ENCODE measurements at regions not wholly inside any gene's neighbourhood (a gene's known extent, or its start where the extent isn't known, plus 50 kb on each side); places are given as distances from the start of the nearest gene placed in this dataset.
A peak's percentile ranks its signal among the peaks of the same experiment; 100 is the strongest.

DNA sequence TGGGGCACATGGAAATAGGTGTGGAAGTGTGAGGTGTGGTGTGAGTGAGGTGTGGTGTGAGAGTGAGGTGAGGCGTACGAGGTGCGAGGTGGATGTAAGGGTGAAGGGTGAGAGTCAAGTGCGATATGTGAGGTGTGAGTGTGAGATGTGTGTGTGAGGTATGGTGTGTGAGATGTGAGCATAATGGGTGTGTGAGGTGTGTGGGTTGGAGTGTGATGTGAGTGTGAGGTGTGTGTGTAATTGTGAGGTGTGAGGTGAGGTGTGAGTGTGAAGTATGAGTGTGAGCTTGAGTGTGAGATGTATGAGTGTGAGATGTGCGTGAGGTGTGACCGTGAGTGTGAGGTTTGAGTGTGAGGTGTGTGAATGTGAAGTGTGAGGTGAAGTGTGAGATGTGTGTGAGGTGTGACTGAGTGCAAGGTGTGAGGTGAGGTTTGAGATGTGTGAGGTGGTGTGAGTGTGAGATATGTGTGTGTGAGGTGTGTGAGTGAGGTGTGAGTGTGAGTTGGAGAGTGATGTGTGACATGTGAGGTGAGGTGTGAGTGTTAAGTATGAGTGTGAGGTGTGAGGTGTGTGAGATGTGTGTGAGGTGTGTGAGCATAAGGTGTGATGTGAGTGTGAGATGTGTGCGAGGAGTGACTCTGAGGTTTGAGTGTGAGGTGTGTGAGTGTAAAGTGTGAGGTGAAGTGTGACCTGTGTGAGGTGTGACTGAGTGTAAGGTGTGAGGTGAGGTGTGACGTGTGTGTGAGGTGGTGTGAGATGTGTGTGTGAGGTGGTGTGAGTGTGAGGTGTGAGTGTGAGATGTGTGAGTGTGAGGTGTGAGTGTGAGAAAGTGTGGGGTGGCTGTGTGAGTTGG lies 354.0 kb downstream of the FOXL1 start:
- TF ChIP-seq, protein P1, sequence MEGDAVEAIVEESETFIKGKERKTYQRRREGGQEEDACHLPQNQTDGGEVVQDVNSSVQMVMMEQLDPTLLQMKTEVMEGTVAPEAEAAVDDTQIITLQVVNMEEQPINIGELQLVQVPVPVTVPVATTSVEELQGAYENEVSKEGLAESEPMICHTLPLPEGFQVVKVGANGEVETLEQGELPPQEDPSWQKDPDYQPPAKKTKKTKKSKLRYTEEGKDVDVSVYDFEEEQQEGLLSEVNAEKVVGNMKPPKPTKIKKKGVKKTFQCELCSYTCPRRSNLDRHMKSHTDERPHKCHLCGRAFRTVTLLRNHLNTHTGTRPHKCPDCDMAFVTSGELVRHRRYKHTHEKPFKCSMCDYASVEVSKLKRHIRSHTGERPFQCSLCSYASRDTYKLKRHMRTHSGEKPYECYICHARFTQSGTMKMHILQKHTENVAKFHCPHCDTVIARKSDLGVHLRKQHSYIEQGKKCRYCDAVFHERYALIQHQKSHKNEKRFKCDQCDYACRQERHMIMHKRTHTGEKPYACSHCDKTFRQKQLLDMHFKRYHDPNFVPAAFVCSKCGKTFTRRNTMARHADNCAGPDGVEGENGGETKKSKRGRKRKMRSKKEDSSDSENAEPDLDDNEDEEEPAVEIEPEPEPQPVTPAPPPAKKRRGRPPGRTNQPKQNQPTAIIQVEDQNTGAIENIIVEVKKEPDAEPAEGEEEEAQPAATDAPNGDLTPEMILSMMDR (conservative IDR thresholded peaks at IDR 0.05), result no peak
- Histone ChIP-seq H3K4me3 (ENCODE audit: low read length) (no peak overlapping the region), H3K4me1 (ENCODE audit: control insufficient read depth, insufficient read depth, low read length) (peaks cover 4% of the 10 kb centered on the region), H3K9ac (ENCODE audit: extremely low read depth, low read length, poor library complexity, severe bottlenecking) (no peak overlapping the region), H3K36me3 (ENCODE audit: control insufficient read depth, insufficient read depth, low read length) (no peaks in the 10 kb centered on the region), H3K27ac (ENCODE audit: low read depth, low read length) (no peak overlapping the region), H3K27me3 (ENCODE audit: control insufficient read depth, insufficient read depth, low read length, poor library complexity, severe bottlenecking) (no peaks in the 10 kb centered on the region), H3K9me3 (ENCODE audit: control insufficient read depth, low read length) (peaks cover 11% of the 10 kb centered on the region)
- H3K36me3 Mint-ChIP-seq (ENCODE audit: low read depth), result no peaks in the 10 kb centered on the region
- 83 to 88% methylated on average over 7 to 8 of the region's 8 CpGs for WGBS, 2 experiments (ENCODE audit: insufficient coverage in 1 of 2, insufficient read length in 1 of 2)
- H3K4me1 Mint-ChIP-seq, result peaks cover 5% of the 10 kb centered on the region
- H3K4me3 Mint-ChIP-seq, result no peak overlapping the region
- H3K27ac Mint-ChIP-seq, result no peak overlapping the region
- peaks cover 9% of the 10 kb centered on the region for H3K27me3 Mint-ChIP-seq (ENCODE audit: insufficient read depth)
- DNase-seq, result no peak
- H3K9me3 Mint-ChIP-seq, result no peaks in the 10 kb centered on the region

DNA sequence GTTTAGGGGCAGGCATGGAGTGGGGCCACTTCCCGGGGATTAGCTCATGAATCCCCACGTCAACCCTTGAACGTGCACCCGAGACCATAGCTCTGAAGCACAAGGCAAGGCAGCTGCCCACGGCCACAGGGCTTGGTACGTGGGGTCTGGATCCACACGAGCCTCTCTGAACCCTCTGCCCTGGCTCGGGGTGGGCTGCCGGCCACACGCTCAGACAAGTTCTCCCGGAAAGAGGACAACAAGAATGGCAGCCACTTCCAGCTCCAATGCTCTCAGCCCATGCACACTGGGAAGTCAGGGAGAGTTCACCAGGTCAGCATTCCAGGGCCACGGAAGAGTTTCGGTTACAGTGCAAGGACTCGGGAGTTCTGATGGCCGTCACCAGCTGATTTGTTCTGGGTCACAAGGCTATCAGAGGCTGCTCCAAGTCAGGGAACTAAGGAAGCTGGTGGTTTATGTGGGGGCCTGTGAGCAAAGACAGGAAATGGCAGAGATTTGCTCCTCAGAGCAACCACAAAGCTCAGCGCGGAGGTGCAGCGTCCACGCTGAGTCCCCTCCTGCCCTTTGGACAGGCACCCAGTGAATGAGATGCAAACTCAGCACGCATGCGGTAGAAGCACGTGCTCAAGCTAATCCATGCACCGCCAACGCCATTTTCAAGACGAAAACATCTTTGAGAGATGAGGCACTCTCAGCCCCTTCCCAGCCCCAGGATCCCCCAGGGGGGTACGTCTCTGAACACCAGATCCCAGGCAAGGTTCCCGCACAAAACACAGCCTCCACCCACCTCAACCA lies 356.4 kb downstream of the FOXL1 start:
- Histone ChIP-seq H3K27ac (ENCODE audit: low read depth, low read length) (peak overlapping the region; percentile 3), H3K4me1 (ENCODE audit: control insufficient read depth, insufficient read depth, low read length) (peaks cover 4% of the 10 kb centered on the region), H3K9ac (ENCODE audit: extremely low read depth, low read length, poor library complexity, severe bottlenecking) (no peak overlapping the region), H3K36me3 (ENCODE audit: control insufficient read depth, insufficient read depth, low read length) (no peaks in the 10 kb centered on the region), H3K9me3 (ENCODE audit: control insufficient read depth, low read length) (peaks cover 11% of the 10 kb centered on the region), H3K4me3 (ENCODE audit: low read length) (no peak overlapping the region), H3K27me3 (ENCODE audit: control insufficient read depth, insufficient read depth, low read length, poor library complexity, severe bottlenecking) (no peaks in the 10 kb centered on the region)
- H3K4me1 Mint-ChIP-seq, result peaks cover under 1% of the 10 kb centered on the region
- no peaks in the 10 kb centered on the region for H3K36me3 Mint-ChIP-seq (ENCODE audit: low read depth)
- H3K9me3 Mint-ChIP-seq, result peaks cover 6% of the 10 kb centered on the region
- peaks cover 10% of the 10 kb centered on the region for H3K27me3 Mint-ChIP-seq (ENCODE audit: insufficient read depth)
- H3K27ac Mint-ChIP-seq, result no peak overlapping the region
- H3K4me3 Mint-ChIP-seq, result no peak overlapping the region
- WGBS, 2 experiments (ENCODE audit: insufficient coverage in 1 of 2, insufficient read length in 1 of 2), result 91 to 92% methylated on average over 22 to 27 of the region's 27 CpGs
- no peak for DNase-seq
- TF ChIP-seq, protein P1 (conservative IDR thresholded peaks at IDR 0.05), result no peak

DNA sequence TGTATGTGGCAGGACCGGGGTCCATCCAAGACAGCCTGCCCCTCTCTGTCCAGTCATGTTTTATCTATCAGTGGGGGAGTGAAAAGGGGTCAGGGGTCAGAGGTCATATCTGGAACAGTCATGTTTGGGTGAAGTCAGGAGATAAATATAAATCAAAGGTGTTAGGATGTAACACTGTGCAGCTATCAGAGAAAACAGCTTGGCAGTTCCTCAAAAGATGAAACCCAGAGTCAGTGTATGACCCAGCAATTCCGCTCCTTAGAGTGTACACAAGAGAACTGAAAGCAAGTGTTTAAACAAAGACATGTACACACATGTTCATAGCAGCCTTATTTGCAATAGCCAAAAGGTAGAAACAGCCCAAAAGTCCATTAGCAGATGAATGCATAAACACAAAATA lies 361.3 kb downstream of the FOXL1 start:
- Mint-ChIP-seq H3K27ac (no peak overlapping the region), H3K4me1 (no peaks in the 10 kb centered on the region), H3K4me3 (no peak overlapping the region), H3K27me3 (ENCODE audit: insufficient read depth) (peaks cover 18% of the 10 kb centered on the region), H3K36me3 (ENCODE audit: low read depth) (no peaks in the 10 kb centered on the region), H3K9me3 (peaks cover 12% of the 10 kb centered on the region)
- H3K36me3 ChIP-seq (ENCODE audit: control insufficient read depth, insufficient read depth, low read length), result no peaks in the 10 kb centered on the region
- no peaks in the 10 kb centered on the region for H3K4me1 ChIP-seq (ENCODE audit: control insufficient read depth, insufficient read depth, low read length)
- H3K27ac ChIP-seq (ENCODE audit: low read depth, low read length), result no peak overlapping the region
- no peak overlapping the region for H3K4me3 ChIP-seq (ENCODE audit: low read length)
- WGBS, 2 experiments (ENCODE audit: insufficient coverage in 1 of 2, insufficient read length in 1 of 2), result 77 to 78% methylated on average over 1 to 2 of the region's 2 CpGs
- H3K9me3 ChIP-seq (ENCODE audit: control insufficient read depth, low read length), result no peaks in the 10 kb centered on the region
- H3K9ac ChIP-seq (ENCODE audit: extremely low read depth, low read length, poor library complexity, severe bottlenecking), result no peak overlapping the region
- H3K27me3 ChIP-seq (ENCODE audit: control insufficient read depth, insufficient read depth, low read length, poor library complexity, severe bottlenecking), result no peaks in the 10 kb centered on the region
- TF ChIP-seq, protein P1 (conservative IDR thresholded peaks at IDR 0.05), result no peak
- no peak for DNase-seq

Measured in endodermal cell (in vitro differentiated cells).